Stomach smooth muscle (tissue), 2 donors: ENCODE measurements at regions not wholly inside any gene's neighbourhood (a gene's known extent, or its start where the extent isn't known, plus 50 kb on each side); places are given as distances from the start of the nearest gene placed in this dataset.

Experiments used
- H3K27ac ChIP-seq: one replicate; pipeline ENCODE4 v1.7.0; 2013; ENCODE audit warnings: mild to moderate bottlenecking, low read length, inconsistent platforms
- H3K27me3 ChIP-seq, 2 donors: one replicate each; pipeline ENCODE4 v1.7.0; 2013; ENCODE audit warnings: low read length in 2 of 2; ENCODE audit not compliant: insufficient read depth in 2 of 2, control insufficient read depth in 1 of 2
- H3K36me3 ChIP-seq, 2 donors: one replicate each; pipeline ENCODE4 v1.7.0; 2013; ENCODE audit warnings: low read length in 2 of 2; ENCODE audit not compliant: control insufficient read depth in 2 of 2, insufficient read depth in 2 of 2
- H3K4me1 ChIP-seq: one replicate; pipeline ENCODE4 v1.7.0; 2013; ENCODE audit warnings: low read length; ENCODE audit not compliant: control insufficient read depth, insufficient read depth
- H3K4me3 ChIP-seq, 2 donors: one replicate each; pipeline ENCODE4 v1.7.0; 2013; ENCODE audit warnings: low read length in 2 of 2
- H3K9ac ChIP-seq, 2 donors: one replicate each; pipeline ENCODE4 v1.7.0; 2013; ENCODE audit warnings: low read length in 2 of 2, mild to moderate bottlenecking in 1 of 2
- H3K9me3 ChIP-seq, 2 donors: one replicate each; pipeline ENCODE4 v1.7.0; 2013; ENCODE audit warnings: low read length in 2 of 2; ENCODE audit not compliant: control insufficient read depth in 2 of 2
- donor health status: healthy.
- donor health status: Pancreatic carcinoma.

DNA sequence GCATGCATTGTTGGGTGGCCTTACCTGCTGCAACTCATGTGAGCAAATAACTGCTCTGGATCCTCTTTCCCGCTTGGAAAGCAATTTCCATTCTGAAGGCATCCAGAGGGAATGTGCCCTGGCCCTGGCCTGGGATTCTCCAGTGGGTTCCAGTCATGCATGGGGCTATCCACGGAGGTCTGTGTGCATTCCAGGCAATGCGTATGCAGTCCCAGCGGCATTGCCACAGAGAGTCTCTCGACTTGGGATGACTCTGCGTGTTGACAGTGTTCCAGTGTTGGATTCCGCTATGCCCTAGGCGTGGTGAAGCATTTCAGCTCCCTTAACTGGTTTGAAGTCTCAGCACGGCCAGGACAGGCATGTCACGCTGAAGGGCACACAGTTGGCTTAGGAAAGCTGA, 113.9 kb downstream of the SNRPN start:
- Histone ChIP-seq H3K4me3 (peak overlapping the region; percentile 8 to 52), H3K36me3 (peaks cover 97 to 99% of the 10 kb centered on the region in 2 donors), H3K27me3 (no peaks in the 10 kb centered on the region), H3K4me1 (no peaks in the 10 kb centered on the region), H3K27ac (no peak overlapping the region), H3K9ac (no peak overlapping the region), H3K9me3 (peaks cover 63 to 100% of the 10 kb centered on the region in 2 donors)

DNA sequence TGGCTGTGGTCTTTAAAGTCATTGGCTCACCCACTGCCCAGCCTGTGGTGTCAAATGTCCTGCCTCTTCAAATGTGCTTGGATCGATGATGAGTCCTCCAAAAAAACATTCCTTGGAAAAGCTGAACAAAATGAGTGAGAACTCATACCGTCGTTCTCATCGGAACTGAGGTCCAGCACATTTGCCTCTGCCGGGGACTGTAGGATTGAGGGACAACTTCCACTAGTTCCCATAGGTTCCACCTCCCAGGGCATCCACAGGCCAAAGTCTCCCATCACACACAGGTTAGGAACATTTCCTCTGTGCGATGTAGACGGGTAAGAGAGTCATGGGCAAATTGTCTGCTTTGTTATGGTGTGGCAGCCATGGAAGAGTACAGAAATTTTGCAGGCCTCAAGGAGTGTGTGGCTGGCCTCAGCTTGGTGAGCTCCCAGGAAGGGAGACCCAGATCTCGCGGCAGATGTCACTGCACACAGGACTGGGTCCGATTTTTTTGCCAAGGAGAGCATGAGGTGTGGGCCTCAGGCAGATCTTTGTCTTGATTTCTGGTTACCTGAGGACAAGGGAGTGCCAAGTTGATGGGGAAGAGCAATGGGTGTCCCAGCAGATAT, 115.7 kb downstream of the SNRPN start:
- Histone ChIP-seq H3K9me3 (peaks cover 70 to 100% of the 10 kb centered on the region in 2 donors), H3K4me1 (no peaks in the 10 kb centered on the region), H3K27ac (no peak overlapping the region), H3K4me3 (peak overlapping the region; percentile 3 to 54), H3K9ac (no peak overlapping the region), H3K36me3 (peaks cover 97 to 99% of the 10 kb centered on the region in 2 donors), H3K27me3 (no peaks in the 10 kb centered on the region)

DNA sequence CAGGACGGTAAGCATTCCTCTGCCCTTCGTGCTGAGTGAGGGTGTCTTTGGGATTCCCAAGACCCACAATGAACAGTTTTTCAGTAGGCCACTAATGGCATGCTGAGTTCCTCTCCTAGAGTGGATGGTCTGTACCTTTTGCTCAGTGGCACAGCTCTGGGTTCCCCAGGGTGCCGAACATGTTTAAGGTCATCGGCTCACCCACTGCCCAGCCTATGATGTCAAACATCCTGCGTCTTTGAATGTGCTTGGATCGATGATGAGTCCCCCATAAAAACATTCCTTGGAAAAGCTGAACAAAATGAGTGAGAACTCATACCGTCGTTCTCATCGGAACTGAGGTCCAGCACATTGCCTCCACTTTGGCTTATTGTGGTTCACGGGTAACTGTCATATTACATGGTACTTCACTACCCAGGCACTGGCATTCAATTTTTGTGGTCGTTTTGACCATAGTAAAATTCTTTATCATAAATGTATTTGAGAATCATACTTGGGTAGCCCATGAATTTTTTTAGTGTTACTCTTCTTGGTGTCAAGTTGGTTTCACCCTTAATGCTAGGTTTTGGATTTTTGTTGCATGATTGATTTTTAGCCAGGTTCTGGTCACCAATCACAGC, 118.2 kb downstream of the SNRPN start:
- Histone ChIP-seq H3K9me3 (peaks cover 80 to 100% of the 10 kb centered on the region in 2 donors), H3K27me3 (no peaks in the 10 kb centered on the region), H3K4me1 (no peaks in the 10 kb centered on the region), H3K36me3 (peaks cover 99 to 100% of the 10 kb centered on the region in 2 donors), H3K4me3 (peak overlapping the region; percentile 6 to 40), H3K27ac (no peak overlapping the region), H3K9ac (no peak overlapping the region)

DNA sequence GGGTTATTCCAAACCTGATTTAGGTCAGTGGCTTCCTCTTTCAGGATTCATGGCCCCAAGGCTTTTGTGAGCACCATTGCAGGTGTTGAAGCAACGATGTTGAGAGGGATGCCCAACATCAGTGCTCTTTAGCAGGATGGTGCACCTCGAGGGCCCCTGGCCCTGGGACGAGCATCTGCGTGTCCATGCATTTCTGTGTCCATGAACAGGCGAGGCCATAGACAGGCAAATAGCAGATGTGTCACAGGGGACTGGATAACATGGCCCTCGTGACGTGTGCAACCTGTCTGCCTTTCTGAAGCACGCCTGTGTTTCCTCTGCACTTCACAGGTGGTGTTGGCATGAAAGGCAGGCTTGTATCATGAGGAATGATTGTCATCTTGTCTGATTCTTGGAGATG, 132.3 kb downstream of the SNRPN start:
- Histone ChIP-seq H3K4me3 (peak overlapping the region in 1 of 2 donors; percentile 10), H3K9me3 (peaks cover 89 to 91% of the 10 kb centered on the region in 2 donors), H3K27me3 (no peaks in the 10 kb centered on the region), H3K27ac (no peak overlapping the region), H3K4me1 (no peaks in the 10 kb centered on the region), H3K36me3 (peaks cover 84 to 95% of the 10 kb centered on the region in 2 donors), H3K9ac (no peak overlapping the region)

DNA sequence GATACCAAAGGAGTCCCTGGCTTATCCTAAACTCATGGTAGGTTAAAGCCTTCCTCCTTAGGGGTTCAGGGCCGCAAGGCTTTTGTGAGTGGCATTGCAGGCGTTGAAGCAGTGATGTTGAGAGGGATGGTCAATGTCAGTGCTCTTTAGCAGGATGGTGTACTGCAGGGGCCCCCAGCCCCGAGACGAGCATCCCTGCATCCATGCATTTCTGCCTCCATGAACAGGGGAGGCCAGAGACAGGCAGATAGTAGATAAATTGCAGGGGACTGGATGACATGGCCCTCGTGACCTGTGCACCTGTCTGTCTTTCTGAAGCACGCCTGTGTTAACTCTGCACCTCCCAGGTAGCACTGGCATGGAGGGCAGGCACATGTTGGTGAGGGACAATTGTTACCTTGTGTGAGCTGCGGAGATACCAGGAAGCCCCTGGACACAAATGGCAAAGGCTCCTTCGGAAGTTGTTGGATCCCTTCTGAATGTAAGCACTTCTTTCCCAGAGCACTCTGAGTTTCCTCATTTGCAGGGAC, 133.5 kb downstream of the SNRPN start:
- no peaks in the 10 kb centered on the region for H3K4me1 ChIP-seq
- peaks cover 84 to 90% of the 10 kb centered on the region in 2 donors for H3K36me3 ChIP-seq
- H3K27ac ChIP-seq, result no peak overlapping the region
- H3K9ac ChIP-seq, result no peak overlapping the region
- peaks cover 87 to 89% of the 10 kb centered on the region in 2 donors for H3K9me3 ChIP-seq
- H3K4me3 ChIP-seq, result no peak overlapping the region
- no peaks in the 10 kb centered on the region for H3K27me3 ChIP-seq

DNA sequence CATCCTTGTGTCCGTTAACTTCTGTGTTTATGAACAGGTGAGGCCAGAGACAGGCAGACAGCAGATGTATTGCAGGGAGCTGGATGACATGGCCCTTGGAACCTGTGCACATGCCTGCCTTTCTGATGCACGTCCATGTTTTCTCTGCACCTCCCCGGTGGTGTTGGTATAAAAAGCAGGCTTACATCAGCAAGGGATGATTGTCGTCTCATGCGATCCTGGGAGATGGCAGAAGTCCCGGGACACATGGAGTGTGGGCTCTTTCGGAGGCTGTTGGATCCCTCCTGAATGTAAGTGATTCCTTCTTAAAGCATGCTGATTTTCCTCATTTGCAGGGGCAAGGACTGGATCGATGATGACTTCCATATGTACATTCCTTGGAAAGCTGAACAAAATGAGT, 134.8 kb downstream of the SNRPN start:
- H3K4me3 ChIP-seq, result no peak overlapping the region
- no peaks in the 10 kb centered on the region for H3K4me1 ChIP-seq
- no peak overlapping the region for H3K9ac ChIP-seq
- peaks cover 84 to 90% of the 10 kb centered on the region in 2 donors for H3K9me3 ChIP-seq
- H3K27ac ChIP-seq, result no peak overlapping the region
- H3K27me3 ChIP-seq, result no peaks in the 10 kb centered on the region
- peaks cover 86 to 90% of the 10 kb centered on the region in 2 donors for H3K36me3 ChIP-seq

DNA sequence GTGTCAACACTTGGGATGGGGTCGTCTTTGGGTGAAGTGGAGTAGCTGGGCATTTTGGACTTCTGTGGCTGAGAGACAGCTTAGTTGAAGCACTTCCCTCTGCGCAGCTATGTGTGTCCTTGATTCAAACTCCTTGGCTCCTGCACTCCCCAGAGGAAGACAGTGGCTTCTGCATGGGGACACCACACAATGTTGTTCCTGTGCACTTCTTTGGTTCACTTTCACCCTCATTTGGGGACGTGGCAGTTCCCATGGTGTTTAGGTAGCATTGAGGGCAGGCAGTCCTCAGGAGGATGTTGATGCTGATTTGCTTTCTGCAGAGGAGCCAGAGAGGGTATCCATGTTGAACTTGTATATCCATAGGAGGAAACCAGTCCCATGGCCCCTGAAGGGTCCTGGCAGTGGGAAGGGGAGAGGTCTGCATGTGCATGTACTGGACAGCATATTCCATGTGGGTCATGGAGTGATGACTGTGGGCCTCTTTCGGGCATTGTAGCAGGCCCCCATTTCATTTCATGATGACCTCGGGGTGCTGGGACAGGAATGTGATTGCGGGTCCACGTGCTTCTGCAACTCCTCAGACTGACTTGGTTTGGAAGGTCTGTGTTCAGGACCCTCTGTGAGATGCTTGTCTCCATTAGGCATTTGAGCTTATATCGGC, 135.4 kb downstream of the SNRPN start:
- Histone ChIP-seq H3K36me3 (peaks cover 81 to 88% of the 10 kb centered on the region in 2 donors), H3K4me1 (no peaks in the 10 kb centered on the region), H3K9ac (no peak overlapping the region), H3K9me3 (peaks cover 78 to 87% of the 10 kb centered on the region in 2 donors), H3K27ac (no peak overlapping the region), H3K4me3 (no peak overlapping the region), H3K27me3 (no peaks in the 10 kb centered on the region)

DNA sequence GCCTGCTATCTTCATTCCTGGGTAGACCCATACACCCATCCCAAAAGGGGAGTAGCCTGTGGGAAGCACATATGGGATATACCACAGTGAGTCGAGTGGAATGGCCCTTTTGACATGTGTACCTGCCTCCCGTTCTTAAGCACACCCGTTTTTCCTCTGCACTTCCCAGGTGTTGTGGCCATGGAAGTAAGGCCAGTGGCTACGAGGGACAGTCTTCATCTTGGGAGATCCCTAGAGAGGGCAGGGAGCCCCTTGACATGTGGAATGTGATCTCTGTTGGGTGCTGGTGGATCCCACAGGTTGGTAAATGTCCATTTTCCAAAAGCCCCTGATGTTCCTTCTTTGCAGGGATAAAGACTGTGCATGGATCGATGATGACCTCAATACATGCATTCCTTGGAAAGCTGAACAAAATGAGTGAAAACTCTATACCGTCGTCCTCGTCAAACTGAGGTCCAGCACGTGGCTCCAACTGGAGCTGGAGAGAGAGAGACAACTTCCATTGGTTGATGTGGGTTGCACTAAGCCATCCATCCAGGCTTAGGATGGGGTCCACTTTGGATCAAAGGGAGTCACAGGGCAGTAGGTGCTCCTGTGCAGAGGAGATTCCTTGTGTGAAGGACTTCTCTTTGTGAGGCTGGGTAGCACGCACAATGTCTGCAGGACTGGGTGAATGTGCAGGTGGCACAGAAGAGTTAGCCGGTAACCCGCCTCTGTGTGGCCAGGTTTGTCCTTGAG, 136.8 kb downstream of the SNRPN start:
- Histone ChIP-seq H3K27me3 (no peaks in the 10 kb centered on the region), H3K9ac (no peak overlapping the region), H3K9me3 (peaks cover 64 to 77% of the 10 kb centered on the region in 2 donors), H3K36me3 (peaks cover 67 to 80% of the 10 kb centered on the region in 2 donors), H3K27ac (no peak overlapping the region), H3K4me1 (no peaks in the 10 kb centered on the region), H3K4me3 (no peak overlapping the region)

DNA sequence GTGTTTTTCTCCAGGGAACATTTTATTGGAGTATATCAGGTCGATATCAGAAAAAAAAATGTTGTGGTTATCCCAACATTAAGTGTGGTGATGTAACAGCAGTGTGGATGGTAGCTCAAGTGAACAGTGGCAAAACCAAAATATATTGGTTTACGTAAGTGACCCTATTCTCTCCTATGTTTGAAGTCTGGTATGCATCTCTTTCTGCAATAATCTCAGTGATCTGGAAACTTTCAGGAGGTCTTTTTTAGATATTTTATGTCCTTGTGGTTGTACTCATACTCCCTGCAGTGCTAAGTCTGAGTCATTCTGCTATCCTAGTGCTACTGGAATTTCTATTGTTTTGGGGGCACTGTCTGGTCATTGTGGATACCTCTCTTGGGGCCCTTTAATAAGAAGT, 137.9 kb downstream of the SNRPN start:
- Histone ChIP-seq H3K27me3 (no peaks in the 10 kb centered on the region), H3K9me3 (peaks cover 60 to 71% of the 10 kb centered on the region in 2 donors), H3K27ac (no peak overlapping the region), H3K36me3 (peaks cover 63 to 80% of the 10 kb centered on the region in 2 donors), H3K4me1 (no peaks in the 10 kb centered on the region), H3K4me3 (no peak overlapping the region), H3K9ac (no peak overlapping the region)

DNA sequence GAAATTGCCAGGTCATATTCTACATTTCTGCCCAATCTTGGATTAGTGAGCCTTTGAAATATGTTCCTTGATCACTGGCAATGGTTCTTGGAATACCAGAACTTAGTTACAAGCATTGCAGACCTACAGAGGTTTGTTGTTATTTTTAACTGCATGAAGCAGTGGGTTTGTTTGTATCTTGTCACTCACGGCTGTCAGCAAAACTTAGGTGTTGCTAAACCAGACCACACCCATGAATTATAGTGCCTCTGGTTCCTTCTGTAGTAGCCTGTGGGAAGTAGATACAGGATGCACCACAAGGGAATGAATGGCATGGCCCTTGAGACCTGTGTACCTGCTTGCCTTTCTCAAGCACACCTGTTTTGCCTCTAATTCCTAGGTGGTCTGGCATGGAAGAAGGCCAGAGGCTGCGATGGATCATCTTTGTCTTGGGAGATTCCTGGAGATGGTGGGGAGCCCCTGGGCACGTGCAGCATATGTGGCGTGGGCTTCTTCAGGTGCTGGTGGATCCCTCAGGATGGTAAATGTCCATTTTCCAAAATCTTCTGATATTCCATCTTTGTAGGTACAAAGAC, 138.8 kb downstream of the SNRPN start:
- no peak overlapping the region for H3K4me3 ChIP-seq
- H3K36me3 ChIP-seq, result peaks cover 60 to 73% of the 10 kb centered on the region in 2 donors
- H3K9me3 ChIP-seq, result peaks cover 55 to 65% of the 10 kb centered on the region in 2 donors

More for the DNA sequence above, 138.8 kb downstream of the SNRPN start:
- H3K9ac ChIP-seq, result no peak overlapping the region
- no peak overlapping the region for H3K27ac ChIP-seq
- H3K27me3 ChIP-seq, result no peaks in the 10 kb centered on the region
- H3K4me1 ChIP-seq, result no peaks in the 10 kb centered on the region
